ENCODE measurements at regions not wholly inside any gene's neighbourhood (a gene's known extent, or its start where the extent isn't known, plus 50 kb on each side); places are given as distances from the start of the nearest gene placed in this dataset.

DNA sequence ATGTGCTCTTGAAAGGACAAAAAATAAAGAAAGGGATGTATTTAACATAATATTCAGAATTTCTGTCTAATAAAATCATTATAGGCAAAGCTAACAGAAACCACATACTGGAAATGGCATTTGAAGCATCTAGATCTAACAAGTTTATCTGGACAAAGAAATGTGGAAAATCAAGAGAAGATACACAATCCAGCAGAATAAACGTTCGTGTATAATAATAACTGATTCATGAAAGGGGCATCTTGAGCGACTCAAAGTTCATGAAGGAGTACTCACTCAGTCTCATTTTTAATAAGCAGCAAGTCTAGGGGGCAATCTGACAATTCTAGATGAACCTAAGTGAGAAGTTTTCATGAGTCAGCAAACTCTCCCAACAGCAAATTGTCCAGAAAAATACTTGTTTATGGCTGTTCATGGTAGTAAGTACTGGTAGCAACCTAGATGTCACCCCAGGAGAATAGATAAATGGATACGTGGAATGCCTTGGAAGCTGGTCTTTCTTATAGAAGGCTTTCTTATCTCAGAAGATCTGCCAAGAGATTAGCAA is 541.8 kb downstream of the INHBA start:
- no peak for TF ChIP-seq POLR2A (IDR thresholded peaks at IDR 0.05)
- TF ChIP-seq, protein P1, sequence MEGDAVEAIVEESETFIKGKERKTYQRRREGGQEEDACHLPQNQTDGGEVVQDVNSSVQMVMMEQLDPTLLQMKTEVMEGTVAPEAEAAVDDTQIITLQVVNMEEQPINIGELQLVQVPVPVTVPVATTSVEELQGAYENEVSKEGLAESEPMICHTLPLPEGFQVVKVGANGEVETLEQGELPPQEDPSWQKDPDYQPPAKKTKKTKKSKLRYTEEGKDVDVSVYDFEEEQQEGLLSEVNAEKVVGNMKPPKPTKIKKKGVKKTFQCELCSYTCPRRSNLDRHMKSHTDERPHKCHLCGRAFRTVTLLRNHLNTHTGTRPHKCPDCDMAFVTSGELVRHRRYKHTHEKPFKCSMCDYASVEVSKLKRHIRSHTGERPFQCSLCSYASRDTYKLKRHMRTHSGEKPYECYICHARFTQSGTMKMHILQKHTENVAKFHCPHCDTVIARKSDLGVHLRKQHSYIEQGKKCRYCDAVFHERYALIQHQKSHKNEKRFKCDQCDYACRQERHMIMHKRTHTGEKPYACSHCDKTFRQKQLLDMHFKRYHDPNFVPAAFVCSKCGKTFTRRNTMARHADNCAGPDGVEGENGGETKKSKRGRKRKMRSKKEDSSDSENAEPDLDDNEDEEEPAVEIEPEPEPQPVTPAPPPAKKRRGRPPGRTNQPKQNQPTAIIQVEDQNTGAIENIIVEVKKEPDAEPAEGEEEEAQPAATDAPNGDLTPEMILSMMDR (IDR thresholded peaks at IDR 0.05), result no peak
